DOHH2 (cell line): ENCODE measurements at regions not wholly inside any gene's neighbourhood (a gene's known extent, or its start where the extent isn't known, plus 50 kb on each side); places are given as distances from the start of the nearest gene placed in this dataset.
"Not testable (repeated sequence)": the region's sequence is repeated elsewhere in the genome, so short reads cannot be mapped to it uniquely, and the experiment has no call there.

Experiments
- CTCF ChIP-seq: fragments of 200-600 bp; sonication (generic); IDR thresholded peaks from one replicate; pipeline ENCODE4 v1.5.1; 2014; ENCODE audit warnings: antibody characterized with exemption, mild to moderate bottlenecking, low read depth, low read length; ENCODE audit not compliant: poor library complexity, severe bottlenecking
- EZH2phosphoT487 ChIP-seq: fragments of 200-600 bp; sonication (generic); IDR thresholded peaks from 2 replicates; pipeline ENCODE4 v1.6.1; 2017; ENCODE audit warnings: borderline replicate concordance, mild to moderate bottlenecking, antibody characterized with exemption, low read length, moderate library complexity, mixed read lengths

GRCh38 chr22:22701557-22701956 lies 57.1 kb downstream of the GGTLC2 start:
- not testable (repeated sequence) for TF ChIP-seq CTCF, EZH2phosphoT487
